B cell (primary cell): ENCODE measurements at regions not wholly inside any gene's neighbourhood (a gene's known extent, or its start where the extent isn't known, plus 50 kb on each side); places are given as distances from the start of the nearest gene placed in this dataset.
"Not testable (repeated sequence)": the region's sequence is repeated elsewhere in the genome, so short reads cannot be mapped to it uniquely, and the experiment has no call there.

Source experiments
- ATAC-seq: fragments of 200-7000 bp; cut with Tn5 transposase; one replicate; pipeline ENCODE4 v1.10.0; 2021; ENCODE audit warnings: low read depth, mild to moderate bottlenecking, moderate number of reproducible peaks, moderate library complexity
- CTCF ChIA-PET: fragments of 350-600 bp; sonication (Branson Sonifier 250); formaldehyde crosslinking; loops from one replicate; lab custom pipeline; 2021; ENCODE audit warnings: antibody characterized with exemption, inconsistent platforms; lab: Charles Lee
- POLR2A ChIA-PET: fragments of 350-600 bp; sonication (Branson Sonifier 250); formaldehyde crosslinking; loops from one replicate; lab custom pipeline; 2021; ENCODE audit warnings: antibody characterized with exemption; lab: Charles Lee
- DNase-seq: peaks from one replicate; pipeline ENCODE4 v3.0.0; 2013
- H2AFZ ChIP-seq: 2 replicates; pipeline ENCODE4 v1.6.1; 2012; ENCODE audit warnings: mild to moderate bottlenecking, low read depth, low read length; ENCODE audit not compliant: insufficient read depth, poor library complexity, severe bottlenecking
- H3K27ac ChIP-seq, 2 donors: 1 replicate in 1 of 2; 2 replicates in 1 of 2; pipeline ENCODE4 v1.5.1; 2012 to 2013; ENCODE audit warnings: low read length in 2 of 2, mild to moderate bottlenecking in 2 of 2, moderate library complexity in 1 of 2
- H3K27me3 ChIP-seq, 4 experiments: fragments of 200-600 bp in 1 of 4; sonication (generic) in 1 of 4; replicated peaks in 1 of 4; 1 replicate in 2 of 4; 2 replicates in 2 of 4; pipeline versions ENCODE4 v1.6.1 to v1.7.0; 2013 to 2016; ENCODE audit warnings: low read length in 3 of 4, mild to moderate bottlenecking in 2 of 4, mixed read lengths in 1 of 4, moderate library complexity in 1 of 4; ENCODE audit not compliant: insufficient read depth in 4 of 4, control insufficient read depth in 3 of 4; ENCODE audit errors: control extremely low read depth in 1 of 4
- H3K36me3 ChIP-seq, 2 experiments: replicated peaks in 1 of 2; 1 replicate in 1 of 2; 2 replicates in 1 of 2; pipeline versions ENCODE4 v1.6.1 to v1.7.1; 2013; ENCODE audit warnings: low read length in 1 of 2; ENCODE audit not compliant: insufficient read depth in 2 of 2, control insufficient read depth in 1 of 2; ENCODE audit errors: control extremely low read depth in 1 of 2, extremely low read depth in 1 of 2
- H3K4me1 ChIP-seq, 2 donors: fragments of 200-600 bp in 1 of 2; sonication (generic) in 1 of 2; 1 replicate in 1 of 2; 2 replicates in 1 of 2; pipeline versions ENCODE4 v1.5.1 to v1.6.1; 2013 to 2017; ENCODE audit warnings: low read length in 2 of 2; ENCODE audit not compliant: control insufficient read depth in 2 of 2, insufficient read depth in 2 of 2
- H3K4me2 ChIP-seq: replicated peaks from 2 replicates; pipeline ENCODE3; 2012; ENCODE audit warnings: mild to moderate bottlenecking, low read depth, low read length; ENCODE audit not compliant: poor library complexity, severe bottlenecking
- H3K4me3 ChIP-seq, 5 experiments: fragments of 200-600 bp in 1 of 5; sonication (generic) in 1 of 5; 1 replicate in 3 of 5; 2 replicates in 2 of 5; pipeline versions ENCODE4 v1.5.1 to v1.7.0; 2011 to 2016; ENCODE audit warnings: low read length in 4 of 5, mild to moderate bottlenecking in 4 of 5, low read depth in 2 of 5, control low read depth in 1 of 5, moderate library complexity in 1 of 5; ENCODE audit not compliant: insufficient read depth in 1 of 5; ENCODE audit errors: control extremely low read depth in 1 of 5, extremely low read depth in 1 of 5
- H3K79me2 ChIP-seq: fragments of 200-600 bp; sonication (generic); one replicate; pipeline ENCODE4 v1.6.0; 2016; ENCODE audit warnings: low read length; ENCODE audit not compliant: control insufficient read depth, insufficient read depth
- H3K9ac ChIP-seq: fragments of 200-600 bp; sonication (generic); 2 replicates; pipeline ENCODE4 v1.6.1; 2017; ENCODE audit warnings: mild to moderate bottlenecking, low read length, moderate library complexity
- H3K9me3 ChIP-seq, 3 donors: one replicate each; pipeline versions ENCODE4 v1.6.1 to v1.7.1; 2013; ENCODE audit warnings: low read length in 2 of 3; ENCODE audit not compliant: control insufficient read depth in 2 of 3, insufficient read depth in 1 of 3; ENCODE audit errors: control extremely low read depth in 1 of 3
- H4K20me1 ChIP-seq: 2 replicates; pipeline ENCODE4 v1.6.0; 2012; ENCODE audit warnings: mild to moderate bottlenecking, low read length; ENCODE audit not compliant: insufficient read depth, control insufficient read depth, poor library complexity, severe bottlenecking
- H3K27ac Mint-ChIP-seq: one replicate; pipeline ENCODE4 v1.8.0; 2021; ENCODE audit warnings: mixed read lengths
- H3K27me3 Mint-ChIP-seq: one replicate; pipeline ENCODE4 v1.8.0; 2021; ENCODE audit warnings: mixed read lengths
- H3K4me1 Mint-ChIP-seq: one replicate; pipeline ENCODE4 v1.8.0; 2021; ENCODE audit warnings: mixed read lengths
- H3K4me3 Mint-ChIP-seq: one replicate; pipeline ENCODE4 v1.8.0; 2021; ENCODE audit warnings: mixed read lengths
- H3K9me3 Mint-ChIP-seq: one replicate; pipeline ENCODE4 v1.8.0; 2022; ENCODE audit warnings: mixed read lengths; ENCODE audit not compliant: insufficient read depth
- CTCF ChIP-seq: fragments of 200-600 bp; IDR thresholded peaks from one replicate; pipeline ENCODE4 v1.8.0; 2022; ENCODE audit warnings: antibody characterized with exemption, mild to moderate bottlenecking
- EZH2 ChIP-seq: IDR thresholded peaks from 2 replicates; pipeline ENCODE4 v1.6.1; 2012; ENCODE audit warnings: borderline replicate concordance, low read depth, mild to moderate bottlenecking, moderate library complexity, low read length; ENCODE audit not compliant: insufficient read depth, poor library complexity, severe bottlenecking
- WGBS: methylation state at CpG from one replicate; pipeline ENCODE4 v1.1.5; 2013; ENCODE audit warnings: missing lambda C conversion rate; ENCODE audit not compliant: insufficient coverage; 5-methylcytosine and 5-hydroxymethylcytosine counted together
- intact Hi-C: fragments of 100-400 bp; cut with micrococcal nuclease; formaldehyde crosslinking; loops from one replicate; pipeline ENCODE4 v1.10.0; 2022

- H3K4me1 ChIP-seq, result no peaks in the 10 kb centered on the region
- Mint-ChIP-seq H3K4me1 (no peaks in the 10 kb centered on the region), H3K4me3 (no peak overlapping the region), H3K27ac (no peak overlapping the region), H3K9me3 (no peaks in the 10 kb centered on the region), H3K27me3 (no peaks in the 10 kb centered on the region)
- H3K36me3 ChIP-seq, result no peaks in the 10 kb centered on the region
- no CpG with 5 or more reads among the region's 3 CpGs for WGBS
- H3K4me3 ChIP-seq, result no peak overlapping the region
- no peak overlapping the region for H2AFZ ChIP-seq
- TF ChIP-seq EZH2 (no peak), CTCF (no peak)
- H3K9me3 ChIP-seq, result no peaks in the 10 kb centered on the region
- H3K9ac ChIP-seq, result no peak overlapping the region
- H3K27me3 ChIP-seq, result no peaks in the 10 kb centered on the region
- CTCF ChIA-PET, result no interaction called here
- DNase-seq (no peak), ATAC-seq (no peak)
- intact Hi-C loops, result no loop called here
- H4K20me1 ChIP-seq, result no peaks in the 10 kb centered on the region
- H3K27ac ChIP-seq, result no peak overlapping the region
- POLR2A ChIA-PET, result no interaction called here
- H3K79me2 ChIP-seq, result no peaks in the 10 kb centered on the region
- no peak overlapping the region for H3K4me2 ChIP-seq
Measured at GRCh38 chr13:67389171-67389570, 159.0 kb upstream of the PCDH9 start.

- H3K79me2 ChIP-seq, H3K27ac ChIP-seq, H3K4me3 ChIP-seq, DNase-seq, H3K9ac ChIP-seq, CTCF ChIA-PET, H4K20me1 ChIP-seq, H2AFZ ChIP-seq, H3K4me1 ChIP-seq, H3K36me3 ChIP-seq, H3K4me1 Mint-ChIP-seq, H3K9me3 ChIP-seq, H3K27me3 Mint-ChIP-seq, H3K27me3 ChIP-seq, intact Hi-C loops, ATAC-seq, POLR2A ChIA-PET, H3K4me3 Mint-ChIP-seq, H3K27ac Mint-ChIP-seq, H3K4me2 ChIP-seq, H3K9me3 Mint-ChIP-seq: not testable (repeated sequence)
- WGBS, result 87% methylated on average over 3 of the region's 7 CpGs
Measured at GRCh38 chr13:67383109-67383757, 153.1 kb upstream of the PCDH9 start.
